ENCODE measurements at regions not wholly inside any gene's neighbourhood (a gene's known extent, or its start where the extent isn't known, plus 50 kb on each side); places are given as distances from the start of the nearest gene placed in this dataset.

- TF ChIP-seq EZH2phosphoT487 (IDR thresholded peaks at IDR 0.05; ENCODE audit: unreplicated experiment) (no peak), POLR2AphosphoS5 (IDR thresholded peaks at IDR 0.05; ENCODE audit: low read depth) (no peak), EZH2 (IDR thresholded peaks at IDR 0.05; ENCODE audit: low read depth, unreplicated experiment) (no peak)
- TF ChIP-seq, protein P1, sequence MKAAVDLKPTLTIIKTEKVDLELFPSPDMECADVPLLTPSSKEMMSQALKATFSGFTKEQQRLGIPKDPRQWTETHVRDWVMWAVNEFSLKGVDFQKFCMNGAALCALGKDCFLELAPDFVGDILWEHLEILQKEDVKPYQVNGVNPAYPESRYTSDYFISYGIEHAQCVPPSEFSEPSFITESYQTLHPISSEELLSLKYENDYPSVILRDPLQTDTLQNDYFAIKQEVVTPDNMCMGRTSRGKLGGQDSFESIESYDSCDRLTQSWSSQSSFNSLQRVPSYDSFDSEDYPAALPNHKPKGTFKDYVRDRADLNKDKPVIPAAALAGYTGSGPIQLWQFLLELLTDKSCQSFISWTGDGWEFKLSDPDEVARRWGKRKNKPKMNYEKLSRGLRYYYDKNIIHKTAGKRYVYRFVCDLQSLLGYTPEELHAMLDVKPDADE (IDR thresholded peaks at IDR 0.05): no peak
- TF ChIP-seq, protein P2, sequence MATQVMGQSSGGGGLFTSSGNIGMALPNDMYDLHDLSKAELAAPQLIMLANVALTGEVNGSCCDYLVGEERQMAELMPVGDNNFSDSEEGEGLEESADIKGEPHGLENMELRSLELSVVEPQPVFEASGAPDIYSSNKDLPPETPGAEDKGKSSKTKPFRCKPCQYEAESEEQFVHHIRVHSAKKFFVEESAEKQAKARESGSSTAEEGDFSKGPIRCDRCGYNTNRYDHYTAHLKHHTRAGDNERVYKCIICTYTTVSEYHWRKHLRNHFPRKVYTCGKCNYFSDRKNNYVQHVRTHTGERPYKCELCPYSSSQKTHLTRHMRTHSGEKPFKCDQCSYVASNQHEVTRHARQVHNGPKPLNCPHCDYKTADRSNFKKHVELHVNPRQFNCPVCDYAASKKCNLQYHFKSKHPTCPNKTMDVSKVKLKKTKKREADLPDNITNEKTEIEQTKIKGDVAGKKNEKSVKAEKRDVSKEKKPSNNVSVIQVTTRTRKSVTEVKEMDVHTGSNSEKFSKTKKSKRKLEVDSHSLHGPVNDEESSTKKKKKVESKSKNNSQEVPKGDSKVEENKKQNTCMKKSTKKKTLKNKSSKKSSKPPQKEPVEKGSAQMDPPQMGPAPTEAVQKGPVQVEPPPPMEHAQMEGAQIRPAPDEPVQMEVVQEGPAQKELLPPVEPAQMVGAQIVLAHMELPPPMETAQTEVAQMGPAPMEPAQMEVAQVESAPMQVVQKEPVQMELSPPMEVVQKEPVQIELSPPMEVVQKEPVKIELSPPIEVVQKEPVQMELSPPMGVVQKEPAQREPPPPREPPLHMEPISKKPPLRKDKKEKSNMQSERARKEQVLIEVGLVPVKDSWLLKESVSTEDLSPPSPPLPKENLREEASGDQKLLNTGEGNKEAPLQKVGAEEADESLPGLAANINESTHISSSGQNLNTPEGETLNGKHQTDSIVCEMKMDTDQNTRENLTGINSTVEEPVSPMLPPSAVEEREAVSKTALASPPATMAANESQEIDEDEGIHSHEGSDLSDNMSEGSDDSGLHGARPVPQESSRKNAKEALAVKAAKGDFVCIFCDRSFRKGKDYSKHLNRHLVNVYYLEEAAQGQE (IDR thresholded peaks at IDR 0.05; ENCODE audit: unreplicated experiment): no peak
Observed at GRCh38 chr16:75916451-75916850, 190.2 kb upstream of the CPHXL start (continued).

- H3K27me3 ChIP-seq (ENCODE audit: insufficient read depth): peaks cover 75% of the 10 kb centered on the region
- no peaks in the 10 kb centered on the region for H3K79me2 ChIP-seq (replicated peaks; ENCODE audit: insufficient read depth)
- H3K27ac Mint-ChIP-seq: no peak overlapping the region
- H3F3A ChIP-seq (replicated peaks; ENCODE audit: low read depth): no peaks in the 10 kb centered on the region
- H3K9me3 Mint-ChIP-seq: peaks cover 76% of the 10 kb centered on the region
- H3K4me3 Mint-ChIP-seq: no peak overlapping the region
- peaks cover 15% of the 10 kb centered on the region for H3K4me1 Mint-ChIP-seq
- no peaks in the 10 kb centered on the region for H3K9me2 ChIP-seq (ENCODE audit: insufficient read depth)
- ATAC-seq (no peak), DNase-seq (ENCODE audit: low spot score) (no peak)
- no peak overlapping the region for H3K4me3 ChIP-seq
- H3K27me3 Mint-ChIP-seq (ENCODE audit: insufficient read depth, low read depth, poor library complexity): peaks cover 12% of the 10 kb centered on the region
- H4K20me1 ChIP-seq (replicated peaks; ENCODE audit: insufficient read depth): no peaks in the 10 kb centered on the region
- no peak overlapping the region for H3K4me2 ChIP-seq
- H3K36me3 ChIP-seq (ENCODE audit: insufficient read depth): no peaks in the 10 kb centered on the region
- H3K4me1 ChIP-seq (ENCODE audit: insufficient read depth): peaks cover 15% of the 10 kb centered on the region
- no peak overlapping the region for H3K27ac ChIP-seq (ENCODE audit: low read depth)
- no peak overlapping the region for H2AFZ ChIP-seq
- no peaks in the 10 kb centered on the region; the same call in 2 of the 3 replicates for H3K36me3 Mint-ChIP-seq (ENCODE audit: low read depth)
- TF ChIP-seq EZH2phosphoT487 (IDR thresholded peaks at IDR 0.05; ENCODE audit: unreplicated experiment) (no peak), POLR2AphosphoS5 (IDR thresholded peaks at IDR 0.05; ENCODE audit: low read depth) (no peak), ZNF462 (CRISPR knock-in tag; IDR thresholded peaks at IDR 0.05) (no peak), JUNB (IDR thresholded peaks at IDR 0.05; ENCODE audit: unreplicated experiment) (no peak), ZNF331 (CRISPR knock-in tag; IDR thresholded peaks at IDR 0.05; ENCODE audit: low read depth) (no peak), EZH2 (IDR thresholded peaks at IDR 0.05; ENCODE audit: low read depth, unreplicated experiment) (no peak)
- TF ChIP-seq, protein P2 (IDR thresholded peaks at IDR 0.05; ENCODE audit: unreplicated experiment): no peak
- TF ChIP-seq, protein P1 (IDR thresholded peaks at IDR 0.05): no peak
Observed at GRCh38 chr16:75918109-75918508, 191.8 kb upstream of the CPHXL start.

Measured in GM23338 (cell line).